ENCODE measurements at regions not wholly inside any gene's neighbourhood (a gene's known extent, or its start where the extent isn't known, plus 50 kb on each side); places are given as distances from the start of the nearest gene placed in this dataset.

GRCh38 chr5:89421035-89421434, 538.1 kb upstream of the MEF2C start:
- Histone ChIP-seq H4K20me1 (ENCODE audit: insufficient read depth, low read length) (no peaks in the 10 kb centered on the region), H3K36me3 (ENCODE audit: insufficient read depth, low read length) (no peaks in the 10 kb centered on the region), H3K27me3 (ENCODE audit: insufficient read depth, low read length) (no peaks in the 10 kb centered on the region), H3K4me3 (ENCODE audit: insufficient read depth, low read depth, low read length) (no peak overlapping the region), H3K9ac (ENCODE audit: low read length) (no peak overlapping the region), H3K4me2 (ENCODE audit: low read length) (peak overlapping the region; percentile 34), H3K27ac (ENCODE audit: low read depth, low read length) (no peak overlapping the region), H3K9me3 (ENCODE audit: insufficient read depth, low read depth, low read length) (no peaks in the 10 kb centered on the region), H3K4me1 (ENCODE audit: insufficient read depth, low read length) (no peaks in the 10 kb centered on the region), H2AFZ (ENCODE audit: low read depth, low read length) (peak overlapping the region; percentile 6), H3K79me2 (ENCODE audit: insufficient read depth, low read length) (no peaks in the 10 kb centered on the region)
- no peak for FAIRE-seq
- Mint-ChIP-seq H3K27me3 (ENCODE audit: low read depth, unreplicated experiment) (no peaks in the 10 kb centered on the region), H3K9me3 (ENCODE audit: unreplicated experiment) (peaks cover 4% of the 10 kb centered on the region), H3K4me3 (ENCODE audit: unreplicated experiment) (no peak overlapping the region), H3K36me3 (ENCODE audit: low read depth, unreplicated experiment) (no peaks in the 10 kb centered on the region), H3K27ac (ENCODE audit: unreplicated experiment) (peak overlapping the region; percentile 82), H3K4me1 (ENCODE audit: low read depth, unreplicated experiment) (peaks cover 12% of the 10 kb centered on the region)
- TF ChIP-seq CTCF (IDR thresholded peaks at IDR 0.05; ENCODE audit: insufficient read depth, low read depth, low read length) (no peak), EZH2 (IDR thresholded peaks at IDR 0.05; ENCODE audit: insufficient read depth, low read length) (no peak)
- DNase-seq (ENCODE audit: low read depth) = peak; percentile 51

DNA sequence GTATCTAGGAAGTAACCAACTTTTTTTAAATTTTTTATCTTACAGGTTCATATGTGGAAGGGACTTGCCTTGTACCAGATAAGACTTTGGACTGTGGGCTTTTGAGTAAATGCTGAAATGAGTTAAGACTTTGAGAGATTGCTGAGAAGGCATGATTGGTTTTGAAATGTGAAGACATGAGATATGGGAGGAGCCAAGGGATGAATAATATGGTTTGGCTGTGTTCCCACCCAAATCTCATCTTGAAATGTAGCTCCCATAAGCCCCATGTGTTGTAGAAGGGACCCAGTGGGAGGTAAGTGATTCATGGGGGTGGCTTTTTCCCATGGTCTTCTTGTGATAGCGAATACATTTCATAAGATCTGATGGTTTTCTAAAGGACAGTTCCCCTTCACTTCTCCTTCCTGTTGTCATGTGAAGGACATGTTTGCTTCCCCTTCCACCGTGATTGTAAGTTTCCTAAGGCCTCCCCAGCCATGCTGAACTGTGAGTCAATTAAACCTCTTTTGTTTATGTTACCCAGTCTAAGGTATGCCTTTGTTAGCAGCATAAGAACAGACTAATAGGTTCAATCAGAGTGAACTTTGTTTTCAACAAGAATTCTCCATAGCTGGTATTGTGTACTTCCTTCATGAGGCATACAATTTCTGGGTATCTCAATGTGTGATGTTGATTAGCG, 535.6 kb upstream of the MEF2C start:
- Histone ChIP-seq H3K27ac (ENCODE audit: low read depth, low read length) (no peak overlapping the region), H3K4me3 (ENCODE audit: insufficient read depth, low read depth, low read length) (no peak overlapping the region), H3K36me3 (ENCODE audit: insufficient read depth, low read length) (no peaks in the 10 kb centered on the region), H3K4me1 (ENCODE audit: insufficient read depth, low read length) (no peaks in the 10 kb centered on the region), H3K9me3 (ENCODE audit: insufficient read depth, low read depth, low read length) (no peaks in the 10 kb centered on the region), H3K79me2 (ENCODE audit: insufficient read depth, low read length) (no peaks in the 10 kb centered on the region), H3K9ac (ENCODE audit: low read length) (no peak overlapping the region), H3K27me3 (ENCODE audit: insufficient read depth, low read length) (no peaks in the 10 kb centered on the region), H3K4me2 (ENCODE audit: low read length) (no peak overlapping the region), H4K20me1 (ENCODE audit: insufficient read depth, low read length) (no peaks in the 10 kb centered on the region), H2AFZ (ENCODE audit: low read depth, low read length) (peak overlapping the region; percentile 3)
- FAIRE-seq (no peak), DNase-seq (ENCODE audit: low read depth) (no peak)
- Mint-ChIP-seq H3K9me3 (ENCODE audit: unreplicated experiment) (peaks cover 4% of the 10 kb centered on the region), H3K4me1 (ENCODE audit: low read depth, unreplicated experiment) (peaks cover 12% of the 10 kb centered on the region), H3K27me3 (ENCODE audit: low read depth, unreplicated experiment) (no peaks in the 10 kb centered on the region), H3K36me3 (ENCODE audit: low read depth, unreplicated experiment) (no peaks in the 10 kb centered on the region), H3K27ac (ENCODE audit: unreplicated experiment) (no peak overlapping the region), H3K4me3 (ENCODE audit: unreplicated experiment) (no peak overlapping the region)
- TF ChIP-seq EZH2 (IDR thresholded peaks at IDR 0.05; ENCODE audit: insufficient read depth, low read length) (no peak), CTCF (IDR thresholded peaks at IDR 0.05; ENCODE audit: insufficient read depth, low read depth, low read length) (no peak)

DNA sequence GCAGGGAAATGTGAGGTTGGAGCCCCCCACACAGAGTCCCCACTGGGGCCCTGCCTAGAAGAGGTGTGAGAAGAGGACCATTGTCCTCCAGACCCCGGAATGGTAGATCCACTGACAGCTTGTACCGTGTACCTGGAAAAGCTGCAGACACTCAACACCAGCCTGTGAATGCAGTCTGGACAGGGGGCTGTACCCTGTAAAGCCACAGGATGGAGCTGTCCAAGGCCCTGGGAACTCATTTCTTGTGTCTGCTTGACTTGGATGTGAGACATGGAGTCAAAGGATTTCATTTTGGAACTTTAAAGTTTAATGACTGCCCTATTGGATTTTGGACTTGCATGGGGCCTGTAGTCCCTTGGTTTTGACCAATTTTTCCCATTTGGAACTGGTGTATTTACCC, 535.0 kb upstream of the MEF2C start:
- H3K27ac Mint-ChIP-seq (ENCODE audit: unreplicated experiment) = no peak overlapping the region

More for the DNA sequence above, 535.0 kb upstream of the MEF2C start:
- no peak overlapping the region for H3K4me3 ChIP-seq (ENCODE audit: insufficient read depth, low read depth, low read length)
- H3K27me3 Mint-ChIP-seq (ENCODE audit: low read depth, unreplicated experiment) = no peaks in the 10 kb centered on the region
- H3K9ac ChIP-seq (ENCODE audit: low read length) = no peak overlapping the region
- H3K9me3 Mint-ChIP-seq (ENCODE audit: unreplicated experiment) = peaks cover 4% of the 10 kb centered on the region
- no peak overlapping the region for H3K4me3 Mint-ChIP-seq (ENCODE audit: unreplicated experiment)
- no peak for DNase-seq (ENCODE audit: low read depth)
- no peaks in the 10 kb centered on the region for H3K27me3 ChIP-seq (ENCODE audit: insufficient read depth, low read length)
- H3K36me3 ChIP-seq (ENCODE audit: insufficient read depth, low read length) = no peaks in the 10 kb centered on the region
- peaks cover 12% of the 10 kb centered on the region for H3K4me1 Mint-ChIP-seq (ENCODE audit: low read depth, unreplicated experiment)
- H4K20me1 ChIP-seq (ENCODE audit: insufficient read depth, low read length) = no peaks in the 10 kb centered on the region
- H2AFZ ChIP-seq (ENCODE audit: low read depth, low read length) = no peak overlapping the region
- no peaks in the 10 kb centered on the region for H3K79me2 ChIP-seq (ENCODE audit: insufficient read depth, low read length)
- no peak overlapping the region for H3K27ac ChIP-seq (ENCODE audit: low read depth, low read length)
- H3K9me3 ChIP-seq (ENCODE audit: insufficient read depth, low read depth, low read length) = no peaks in the 10 kb centered on the region
- H3K4me2 ChIP-seq (ENCODE audit: low read length) = no peak overlapping the region
- no peak for FAIRE-seq
- no peaks in the 10 kb centered on the region for H3K36me3 Mint-ChIP-seq (ENCODE audit: low read depth, unreplicated experiment)
- TF ChIP-seq EZH2 (IDR thresholded peaks at IDR 0.05; ENCODE audit: insufficient read depth, low read length) (no peak), CTCF (IDR thresholded peaks at IDR 0.05; ENCODE audit: insufficient read depth, low read depth, low read length) (no peak)
- H3K4me1 ChIP-seq (ENCODE audit: insufficient read depth, low read length) = no peaks in the 10 kb centered on the region
